Breast epithelium (tissue), 3 donors: ENCODE measurements at regions not wholly inside any gene's neighbourhood (a gene's known extent, or its start where the extent isn't known, plus 50 kb on each side); places are given as distances from the start of the nearest gene placed in this dataset.

ENCODE experiments used
- POLR2A ChIP-seq: fragments of 450-650 bp; IDR thresholded peaks from one replicate; pipeline ENCODE4 v1.6.1; 2016; ENCODE audit warnings: antibody characterized with exemption, mild to moderate bottlenecking, moderate library complexity
- POLR2AphosphoS5 ChIP-seq, 3 donors: sonication (generic); formaldehyde crosslinking; IDR thresholded peaks; one replicate each; pipeline ENCODE4 v1.6.1; 2017; ENCODE audit warnings: antibody characterized with exemption in 3 of 3

DNA sequence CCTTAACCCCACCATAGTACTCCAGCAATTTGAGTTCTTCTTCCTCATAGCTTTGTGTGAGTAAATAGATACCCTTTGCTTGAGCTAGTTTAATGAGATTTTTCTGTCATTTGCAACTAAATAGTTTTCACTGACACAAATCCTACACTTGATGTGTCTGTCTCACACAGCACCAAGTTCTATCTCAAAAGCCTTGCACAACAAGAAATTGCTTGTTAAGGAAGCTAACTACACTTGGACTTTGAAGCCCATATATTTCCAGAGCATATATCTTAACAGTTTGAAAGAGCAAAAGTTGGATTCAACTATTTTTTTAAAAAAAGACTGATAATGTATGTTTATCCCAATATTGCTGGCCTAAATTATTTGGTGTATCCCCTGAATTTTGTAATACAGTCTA is 459.2 kb downstream of the ACTL7B start:
- no peak for TF ChIP-seq POLR2AphosphoS5 (IDR thresholded peaks at IDR 0.05)
- TF ChIP-seq POLR2A, result no peak
